HepG2 (cell line): ENCODE measurements at regions not wholly inside any gene's neighbourhood (a gene's known extent, or its start where the extent isn't known, plus 50 kb on each side); places are given as distances from the start of the nearest gene placed in this dataset.

Experiments used
- ATAC-seq: fragments of 200-7000 bp; cut with Tn5 transposase; 3 replicates; pipeline ENCODE4 v1.9.1; 2020; ENCODE audit warnings: mild to moderate bottlenecking, moderate library complexity
- BruUV-seq: library from RNA; stranded (reverse); fragments of 400-500 nt; replicated peaks from 2 replicates; lab custom pipeline; 2021; lab: Mats Ljungman, UMichigan
- CTCF ChIA-PET: fragments of 300-600 bp; formaldehyde crosslinking; extraction: SDS; loops from one replicate; lab custom pipeline; 2021; ENCODE audit warnings: low total read pairs, inconsistent platforms, low intra/inter-chr PET ratio; lab: Yijun Ruan, JAX
- POLR2A ChIA-PET: fragments of 350-600 bp; sonication (Branson Sonifier 250); formaldehyde crosslinking; loops from one replicate; lab custom pipeline; 2020; ENCODE audit warnings: antibody characterized with exemption, inconsistent platforms; lab: Yijun Ruan, JAX
- DNase-seq: peaks from one replicate; pipeline ENCODE4 v3.0.0-alpha.2; 2015; ENCODE audit warnings: low spot score
- FAIRE-seq: peaks from 3 replicates; lab custom pipeline; 2011; peaks lifted over from hg19 to GRCh38; lab: Jason Lieb, UNC
- H2AFZ ChIP-seq: one replicate; pipeline ENCODE4 v1.6.1; 2011; ENCODE audit warnings: low read length, inconsistent platforms
- H3K27ac ChIP-seq: fragments of 300-600 bp; 3 replicates; pipeline ENCODE4 v1.8.0; 2011; ENCODE audit warnings: mixed run types, mild to moderate bottlenecking, mixed read lengths, low read length, inconsistent platforms; ENCODE audit not compliant: insufficient read depth; ENCODE audit errors: extremely low read length
- H3K27me3 ChIP-seq, 2 experiments: fragments of 200-600 bp in 1 of 2; 2 replicates in 1 of 2; 3 replicates in 1 of 2; pipeline versions ENCODE4 v1.6.0 to v1.8.0; 2011; ENCODE audit warnings: low read length in 2 of 2, mild to moderate bottlenecking in 2 of 2, moderate library complexity in 2 of 2, inconsistent platforms in 1 of 2; ENCODE audit not compliant: insufficient read depth in 2 of 2, control insufficient read depth in 1 of 2
- H3K36me3 ChIP-seq, 2 experiments: fragments of 200-600 bp in 1 of 2; replicated peaks in 1 of 2; 2 replicates in 1 of 2; 3 replicates in 1 of 2; pipeline versions ENCODE4 v1.5.1 to v1.8.0; 2011; ENCODE audit warnings: low read length in 2 of 2, inconsistent platforms in 1 of 2; ENCODE audit not compliant: insufficient read depth in 2 of 2, control insufficient read depth in 1 of 2
- H3K4me1 ChIP-seq: 2 replicates; pipeline ENCODE4 v1.5.1; 2012; ENCODE audit warnings: low read length, inconsistent platforms; ENCODE audit not compliant: insufficient read depth
- H3K4me2 ChIP-seq: 2 replicates; pipeline ENCODE4 v1.6.0; 2011; ENCODE audit warnings: low read depth, low read length, inconsistent platforms
- H3K4me3 ChIP-seq, 3 experiments: fragments of 200-600 bp in 1 of 3; sonication (generic), shearing (Covaris generic) in 1 of 3; replicated peaks in 1 of 3; 2 replicates each; pipeline ENCODE4 v1.5.1; 2011 to 2016; ENCODE audit warnings: low read length in 3 of 3, inconsistent platforms in 2 of 3, low read depth in 2 of 3, mild to moderate bottlenecking in 2 of 3, control low read depth in 1 of 3, mixed read lengths in 1 of 3; ENCODE audit not compliant: insufficient read depth in 1 of 3
- H3K79me2 ChIP-seq: one replicate; pipeline ENCODE4 v1.6.1; 2011; ENCODE audit warnings: low read length, inconsistent platforms; ENCODE audit not compliant: insufficient read depth
- H3K9ac ChIP-seq: 2 replicates; pipeline ENCODE4 v1.6.0; 2011; ENCODE audit warnings: mild to moderate bottlenecking, low read depth, low read length, inconsistent platforms; ENCODE audit not compliant: insufficient read depth
- H3K9me3 ChIP-seq: 2 replicates; pipeline ENCODE4 v1.5.1; 2012; ENCODE audit warnings: mild to moderate bottlenecking, low read length
- H4K20me1 ChIP-seq: 2 replicates; pipeline ENCODE4 v1.6.0; 2011; ENCODE audit warnings: inconsistent platforms, mild to moderate bottlenecking, low read length, moderate library complexity; ENCODE audit not compliant: insufficient read depth
- HDAC6 ChIP-seq: fragments of 200-600 bp; sonication (generic); IDR thresholded peaks from 2 replicates; pipeline ENCODE4 v1.7.0; 2017; ENCODE audit warnings: mild to moderate bottlenecking, antibody characterized with exemption, low read length, low read depth
- HNF1A ChIP-seq, 2 experiments: sonication (generic) in 1 of 2; formaldehyde crosslinking in 1 of 2; IDR thresholded peaks; 2 replicates each; pipeline versions ENCODE4 v1.4.0 to v1.6.1; 2016 to 2020; ENCODE audit warnings: borderline replicate concordance in 1 of 2, low read depth in 1 of 2, mild to moderate bottlenecking in 1 of 2, missing genetic modification reagents in 1 of 2
- HNRNPUL1 ChIP-seq: fragments of 200-400 bp; formaldehyde crosslinking; IDR thresholded peaks from 2 replicates; pipeline ENCODE4 v1.6.1; 2017; ENCODE audit warnings: low read depth, mild to moderate bottlenecking, low read length, moderate library complexity
- IRF1 ChIP-seq: sonication (generic); formaldehyde crosslinking; IDR thresholded peaks from 2 replicates; pipeline ENCODE4 v1.4.0; 2020; ENCODE audit warnings: low read depth, mild to moderate bottlenecking, missing genetic modification reagents
- LBX2 ChIP-seq: sonication (generic); formaldehyde crosslinking; IDR thresholded peaks from 2 replicates; pipeline ENCODE4 v1.5.0; 2020; ENCODE audit warnings: missing genetic modification reagents, mild to moderate bottlenecking, borderline replicate concordance
- MNT ChIP-seq: fragments of 450-650 bp; IDR thresholded peaks from 2 replicates; pipeline ENCODE4 v1.6.1; 2016
- XBP1 ChIP-seq: sonication (generic); formaldehyde crosslinking; IDR thresholded peaks from 2 replicates; pipeline ENCODE4 v1.5.0; 2020; ENCODE audit warnings: missing genetic modification reagents
- ZBTB21 ChIP-seq: sonication (generic); formaldehyde crosslinking; IDR thresholded peaks from 2 replicates; pipeline ENCODE4 v1.4.0; 2020; ENCODE audit warnings: missing genetic modification reagents
- ZBTB39 ChIP-seq: sonication (generic); formaldehyde crosslinking; IDR thresholded peaks from 2 replicates; pipeline ENCODE4 v1.5.0; 2020; ENCODE audit warnings: missing genetic modification reagents
- ZNF263 ChIP-seq: sonication (generic); formaldehyde crosslinking; IDR thresholded peaks from 2 replicates; pipeline ENCODE4 v1.4.0; 2020; ENCODE audit warnings: missing genetic modification reagents
- ZNF333 ChIP-seq: sonication (generic); formaldehyde crosslinking; IDR thresholded peaks from 2 replicates; pipeline ENCODE4 v1.4.0; 2020; ENCODE audit warnings: mild to moderate bottlenecking, missing genetic modification reagents, borderline replicate concordance
- ZNF530 ChIP-seq: sonication (generic); formaldehyde crosslinking; IDR thresholded peaks from 2 replicates; pipeline ENCODE4 v1.5.0; 2020; ENCODE audit warnings: low read depth, mild to moderate bottlenecking, missing genetic modification reagents
- ZNF589 ChIP-seq: sonication (generic); formaldehyde crosslinking; conservative IDR thresholded peaks from 2 replicates; pipeline ENCODE4 v1.8.0; 2022; ENCODE audit warnings: mild to moderate bottlenecking, moderate library complexity, missing genetic modification reagents
- ZNF598 ChIP-seq: sonication (generic); formaldehyde crosslinking; IDR thresholded peaks from 2 replicates; pipeline ENCODE4 v1.5.1; 2020; ENCODE audit warnings: mild to moderate bottlenecking, missing genetic modification reagents, borderline replicate concordance
- ZNF619 ChIP-seq: sonication (generic); formaldehyde crosslinking; IDR thresholded peaks from 2 replicates; pipeline ENCODE4 v1.4.0; 2020; ENCODE audit warnings: mild to moderate bottlenecking, missing genetic modification reagents
- WGBS: methylation state at CpG from one replicate; pipeline ENCODE4 v1.1.6; 2017; ENCODE audit warnings: low lambda C conversion rate; 5-methylcytosine and 5-hydroxymethylcytosine counted together
- in situ Hi-C: cut with HindIII; loops from 2 replicates; pipeline ENCODE4 v1.10.0; 2017; ENCODE audit warnings: low pct_unique_long_range_greater_than_20kb; ENCODE audit not compliant: extremely low pct_ligation_motif_present
- intact Hi-C: fragments of 100-400 bp; cut with micrococcal nuclease; formaldehyde crosslinking; loops from one replicate; pipeline ENCODE4 v1.10.0; 2022; ENCODE audit not compliant: unreplicated experiment

GRCh38 chr11:90823446-90823845 lies 600.6 kb upstream of the CHORDC1 start:
- no peaks in the 10 kb centered on the region for H3K27me3 ChIP-seq
- H4K20me1 ChIP-seq, result no peaks in the 10 kb centered on the region
- H2AFZ ChIP-seq, result no peak overlapping the region
- H3K9ac ChIP-seq, result no peak overlapping the region
- intact Hi-C loops, result no loop called here
- no peak overlapping the region for H3K27ac ChIP-seq
- in situ Hi-C loops, result no loop called here
- no peak overlapping the region for H3K4me2 ChIP-seq
- POLR2A ChIA-PET, result no interaction called here
- H3K36me3 ChIP-seq, result no peaks in the 10 kb centered on the region
- BruUV-seq, result no TSS peak
- WGBS, result 40% methylated on average over 4 of the region's 4 CpGs
- no peak overlapping the region for H3K4me3 ChIP-seq
- no peak for ATAC-seq
- H3K4me1 ChIP-seq, result no peaks in the 10 kb centered on the region
- H3K9me3 ChIP-seq, result no peaks in the 10 kb centered on the region
- H3K79me2 ChIP-seq, result no peaks in the 10 kb centered on the region
- DNase-seq, result no peak
- FAIRE-seq, result no peak
- CTCF ChIA-PET, result no interaction called here
- TF ChIP-seq ZBTB39 (CRISPR knock-in tag), result no peak
- TF ChIP-seq LBX2 (CRISPR knock-in tag), result no peak
- TF ChIP-seq ZNF333 (CRISPR knock-in tag), result no peak
- no peak for TF ChIP-seq HDAC6
- no peak for TF ChIP-seq HNRNPUL1
- TF ChIP-seq IRF1 (CRISPR knock-in tag), result no peak
- TF ChIP-seq HNF1A (IDR thresholded peaks at IDR 0.05; ENCODE audit: low read depth), result no peak
- no peak for TF ChIP-seq HNF1A (CRISPR knock-in tag; IDR thresholded peaks at IDR 0.05; ENCODE audit: borderline replicate concordance)
- no peak for TF ChIP-seq ZNF619 (CRISPR knock-in tag)
- TF ChIP-seq ZNF598 (CRISPR knock-in tag), result no peak
- no peak for TF ChIP-seq XBP1 (CRISPR knock-in tag)
- TF ChIP-seq MNT, result no peak
- TF ChIP-seq ZBTB21 (CRISPR knock-in tag), result no peak
- no peak for TF ChIP-seq ZNF589 (CRISPR knock-in tag)
- TF ChIP-seq ZNF530 (CRISPR knock-in tag), result no peak
- no peak for TF ChIP-seq ZNF263 (CRISPR knock-in tag)
